Subcutaneous abdominal adipose tissue (tissue), 5 donors: ENCODE measurements at regions not wholly inside any gene's neighbourhood (a gene's known extent, or its start where the extent isn't known, plus 50 kb on each side); places are given as distances from the start of the nearest gene placed in this dataset.

Experiments used
- H3K27ac ChIP-seq: one replicate; pipeline ENCODE4 v1.7.0; 2013; ENCODE audit warnings: low read depth, mild to moderate bottlenecking, inconsistent platforms, low read length, moderate library complexity
- H3K27me3 ChIP-seq, 5 donors: one replicate each; pipeline ENCODE4 v1.7.0; 2013; ENCODE audit warnings: low read length in 5 of 5, inconsistent platforms in 1 of 5; ENCODE audit not compliant: control insufficient read depth in 5 of 5, insufficient read depth in 4 of 5
- H3K36me3 ChIP-seq, 5 donors: one replicate each; pipeline ENCODE4 v1.7.0; 2013; ENCODE audit warnings: low read length in 5 of 5; ENCODE audit not compliant: control insufficient read depth in 5 of 5, insufficient read depth in 5 of 5
- H3K4me1 ChIP-seq, 5 donors: one replicate each; pipeline ENCODE4 v1.7.0; 2013; ENCODE audit warnings: low read length in 5 of 5, mild to moderate bottlenecking in 3 of 5, moderate library complexity in 1 of 5; ENCODE audit not compliant: control insufficient read depth in 5 of 5, insufficient read depth in 5 of 5
- H3K4me3 ChIP-seq, 5 donors: one replicate each; pipeline ENCODE4 v1.7.0; 2013; ENCODE audit warnings: low read length in 5 of 5, low read depth in 1 of 5
- H3K9ac ChIP-seq, 5 donors: one replicate each; pipeline ENCODE4 v1.7.0; 2013; ENCODE audit warnings: low read length in 5 of 5, mild to moderate bottlenecking in 4 of 5, moderate library complexity in 3 of 5
- H3K9me3 ChIP-seq, 5 donors: one replicate each; pipeline ENCODE4 v1.7.0; 2013; ENCODE audit warnings: low read length in 5 of 5; ENCODE audit not compliant: control insufficient read depth in 5 of 5
- donor health status: healthy.
- donor health status: healthy.
- donor health status: healthy.
- donor health status: healthy.
- donor health status: healthy.

- Histone ChIP-seq H3K4me1 (no peaks in the 10 kb centered on the region), H3K9ac (no peak overlapping the region), H3K4me3 (no peak overlapping the region), H3K27me3 (no peaks in the 10 kb centered on the region), H3K9me3 (no peaks in the 10 kb centered on the region), H3K36me3 (peaks cover 0 to 5% (median 0%) of the 10 kb centered on the region in 5 donors), H3K27ac (no peak overlapping the region)
Observed at GRCh38 chr2:120976501-120977307, 241.0 kb downstream of the GLI2 start.

- Histone ChIP-seq H3K4me1 (no peaks in the 10 kb centered on the region), H3K9me3 (no peaks in the 10 kb centered on the region), H3K4me3 (no peak overlapping the region), H3K9ac (no peak overlapping the region), H3K27me3 (no peaks in the 10 kb centered on the region), H3K27ac (no peak overlapping the region), H3K36me3 (peaks cover 0 to 5% (median 0%) of the 10 kb centered on the region in 5 donors)
Observed at GRCh38 chr2:120977582-120978358, 242.1 kb downstream of the GLI2 start.

- Histone ChIP-seq H3K4me3 (no peak overlapping the region), H3K27me3 (no peaks in the 10 kb centered on the region), H3K9me3 (no peaks in the 10 kb centered on the region), H3K4me1 (no peaks in the 10 kb centered on the region), H3K36me3 (peaks cover 0 to 5% (median 0%) of the 10 kb centered on the region in 5 donors), H3K9ac (no peak overlapping the region), H3K27ac (no peak overlapping the region)
Observed at GRCh38 chr2:120978359-120979050, 242.8 kb downstream of the GLI2 start.

GRCh38 chr2:120979398-120979797 is 243.7 kb downstream of the GLI2 start:
- H3K27me3 ChIP-seq: no peaks in the 10 kb centered on the region
- peaks cover 0 to 5% (median 0%) of the 10 kb centered on the region in 5 donors for H3K36me3 ChIP-seq
- H3K4me3 ChIP-seq: no peak overlapping the region
- H3K9ac ChIP-seq: no peak overlapping the region
- H3K4me1 ChIP-seq: no peaks in the 10 kb centered on the region
- no peaks in the 10 kb centered on the region for H3K9me3 ChIP-seq
- no peak overlapping the region for H3K27ac ChIP-seq

- Histone ChIP-seq H3K27me3 (no peaks in the 10 kb centered on the region), H3K4me1 (no peaks in the 10 kb centered on the region), H3K4me3 (no peak overlapping the region), H3K27ac (no peak overlapping the region), H3K36me3 (peaks cover 0 to 4% (median 3%) of the 10 kb centered on the region in 5 donors), H3K9ac (no peak overlapping the region), H3K9me3 (no peaks in the 10 kb centered on the region)
Observed at GRCh38 chr2:120979921-120980320, 244.3 kb downstream of the GLI2 start.

GRCh38 chr2:120981443-120981842 is 245.8 kb downstream of the GLI2 start:
- no peaks in the 10 kb centered on the region for H3K4me1 ChIP-seq
- peaks cover 0 to 4% (median 2%) of the 10 kb centered on the region in 5 donors for H3K36me3 ChIP-seq
- H3K4me3 ChIP-seq: no peak overlapping the region
- no peak overlapping the region for H3K27ac ChIP-seq
- H3K9ac ChIP-seq: no peak overlapping the region
- H3K9me3 ChIP-seq: no peaks in the 10 kb centered on the region
- H3K27me3 ChIP-seq: no peaks in the 10 kb centered on the region

GRCh38 chr2:120982598-120982997 is 246.9 kb downstream of the GLI2 start:
- peaks cover 0 to 4% (median 1%) of the 10 kb centered on the region in 5 donors for H3K4me1 ChIP-seq
- no peak overlapping the region for H3K9ac ChIP-seq
- H3K27ac ChIP-seq: no peak overlapping the region
- peaks cover 0 to 7% (median 4%) of the 10 kb centered on the region in 5 donors for H3K36me3 ChIP-seq
- no peaks in the 10 kb centered on the region for H3K9me3 ChIP-seq
- no peak overlapping the region for H3K4me3 ChIP-seq
- H3K27me3 ChIP-seq: no peaks in the 10 kb centered on the region

- no peak overlapping the region for H3K27ac ChIP-seq
- H3K36me3 ChIP-seq: peaks cover 0 to 7% (median 4%) of the 10 kb centered on the region in 5 donors
- no peaks in the 10 kb centered on the region for H3K9me3 ChIP-seq
- H3K4me3 ChIP-seq: no peak overlapping the region
- no peaks in the 10 kb centered on the region for H3K27me3 ChIP-seq
- peaks cover 0 to 8% (median 6%) of the 10 kb centered on the region in 5 donors for H3K4me1 ChIP-seq
- no peak overlapping the region for H3K9ac ChIP-seq
Observed at GRCh38 chr2:120983344-120983743, 247.7 kb downstream of the GLI2 start.

GRCh38 chr2:120984046-120984445 is 248.4 kb downstream of the GLI2 start:
- H3K9me3 ChIP-seq: no peaks in the 10 kb centered on the region
- no peaks in the 10 kb centered on the region for H3K27me3 ChIP-seq
- peaks cover 0 to 7% (median 4%) of the 10 kb centered on the region in 5 donors for H3K36me3 ChIP-seq
- no peak overlapping the region for H3K9ac ChIP-seq
- H3K27ac ChIP-seq: no peak overlapping the region
- peaks cover 0 to 8% (median 6%) of the 10 kb centered on the region in 5 donors for H3K4me1 ChIP-seq
- no peak overlapping the region for H3K4me3 ChIP-seq
